ENCODE measurements at regions not wholly inside any gene's neighbourhood (a gene's known extent, or its start where the extent isn't known, plus 50 kb on each side); places are given as distances from the start of the nearest gene placed in this dataset.
"Not testable (repeated sequence)": the region's sequence is repeated elsewhere in the genome, so short reads cannot be mapped to it uniquely, and the experiment has no call there.

- not testable (repeated sequence) for H3K4me3 Mint-ChIP-seq; H3K9me3 ChIP-seq (ENCODE audit: control insufficient read depth in 2 of 2, low read length in 2 of 2); H3K9me3 Mint-ChIP-seq; DNase-seq; H3K4me3 ChIP-seq (ENCODE audit: low read depth, low read length); H3K4me1 ChIP-seq (ENCODE audit: control insufficient read depth, insufficient read depth, low read length, poor library complexity, severe bottlenecking); H3K27me3 Mint-ChIP-seq; H3K36me3 ChIP-seq (ENCODE audit: control insufficient read depth, insufficient read depth, low read length); H3K27me3 ChIP-seq (ENCODE audit: control insufficient read depth, insufficient read depth, low read length); H3K4me1 Mint-ChIP-seq; H3K27ac ChIP-seq (ENCODE audit: insufficient read depth, low read length, poor library complexity, severe bottlenecking); ATAC-seq (ENCODE audit: low read depth in 2 of 2); H3K27ac Mint-ChIP-seq; H3K36me3 Mint-ChIP-seq
These were observed 175.1 kb downstream of the MEX3B start for GRCh38 chr15:81870746-81871106.

- DNase-seq; H3K4me3 ChIP-seq (ENCODE audit: low read depth, low read length); H3K4me3 Mint-ChIP-seq; H3K27me3 Mint-ChIP-seq; ATAC-seq (ENCODE audit: low read depth in 2 of 2); H3K4me1 ChIP-seq (ENCODE audit: control insufficient read depth, insufficient read depth, low read length, poor library complexity, severe bottlenecking); H3K36me3 ChIP-seq (ENCODE audit: control insufficient read depth, insufficient read depth, low read length); H3K27ac Mint-ChIP-seq; H3K4me1 Mint-ChIP-seq; H3K27ac ChIP-seq (ENCODE audit: insufficient read depth, low read length, poor library complexity, severe bottlenecking); H3K36me3 Mint-ChIP-seq; H3K9me3 Mint-ChIP-seq; H3K27me3 ChIP-seq (ENCODE audit: control insufficient read depth, insufficient read depth, low read length); H3K9me3 ChIP-seq (ENCODE audit: control insufficient read depth in 2 of 2, low read length in 2 of 2): not testable (repeated sequence)
These were observed 175.6 kb downstream of the MEX3B start for GRCh38 chr15:81870062-81870745.

GRCh38 chr15:81869161-81869954 is 176.5 kb downstream of the MEX3B start:
- H3K27ac Mint-ChIP-seq, result no peak overlapping the region
- no peak overlapping the region for H3K27ac ChIP-seq (ENCODE audit: insufficient read depth, low read length, poor library complexity, severe bottlenecking)
- H3K4me1 Mint-ChIP-seq, result peaks cover 0 to 1% (median 0%) of the 10 kb centered on the region in 4 donors
- ATAC-seq (ENCODE audit: low read depth in 2 of 2) (no peak), DNase-seq (no peak)
- no peaks in the 10 kb centered on the region for H3K36me3 ChIP-seq (ENCODE audit: control insufficient read depth, insufficient read depth, low read length)
- no peaks in the 10 kb centered on the region for H3K27me3 Mint-ChIP-seq
- no peaks in the 10 kb centered on the region for H3K4me1 ChIP-seq (ENCODE audit: control insufficient read depth, insufficient read depth, low read length, poor library complexity, severe bottlenecking)
- no peak overlapping the region for H3K4me3 Mint-ChIP-seq
- H3K9me3 Mint-ChIP-seq, result peaks cover 0 to 3% (median 1%) of the 10 kb centered on the region in 7 donors
- H3K9me3 ChIP-seq (ENCODE audit: control insufficient read depth in 2 of 2, low read length in 2 of 2), result no peaks in the 10 kb centered on the region
- no peak overlapping the region for H3K4me3 ChIP-seq (ENCODE audit: low read depth, low read length)
- H3K27me3 ChIP-seq (ENCODE audit: control insufficient read depth, insufficient read depth, low read length), result no peaks in the 10 kb centered on the region
- no peaks in the 10 kb centered on the region for H3K36me3 Mint-ChIP-seq

- no peak overlapping the region for H3K4me3 Mint-ChIP-seq
- Histone ChIP-seq H3K27ac (ENCODE audit: insufficient read depth, low read length, poor library complexity, severe bottlenecking) (no peak overlapping the region), H3K36me3 (ENCODE audit: control insufficient read depth, insufficient read depth, low read length) (no peaks in the 10 kb centered on the region), H3K4me3 (ENCODE audit: low read depth, low read length) (no peak overlapping the region), H3K9me3 (ENCODE audit: control insufficient read depth in 2 of 2, low read length in 2 of 2) (no peaks in the 10 kb centered on the region), H3K4me1 (ENCODE audit: control insufficient read depth, insufficient read depth, low read length, poor library complexity, severe bottlenecking) (no peaks in the 10 kb centered on the region), H3K27me3 (ENCODE audit: control insufficient read depth, insufficient read depth, low read length) (no peaks in the 10 kb centered on the region)
- H3K36me3 Mint-ChIP-seq, result no peaks in the 10 kb centered on the region
- H3K4me1 Mint-ChIP-seq, result peaks cover 0 to 1% (median 0%) of the 10 kb centered on the region in 4 donors
- no peak overlapping the region for H3K27ac Mint-ChIP-seq
- H3K27me3 Mint-ChIP-seq, result no peaks in the 10 kb centered on the region
- peaks cover 0 to 3% (median 2%) of the 10 kb centered on the region in 7 donors for H3K9me3 Mint-ChIP-seq
- ATAC-seq (ENCODE audit: low read depth in 2 of 2), result no peak
- no peak for DNase-seq
These were observed 179.8 kb downstream of the MEX3B start for GRCh38 chr15:81865850-81866537.

- Histone ChIP-seq H3K4me3 (ENCODE audit: low read depth, low read length) (no peak overlapping the region), H3K4me1 (ENCODE audit: control insufficient read depth, insufficient read depth, low read length, poor library complexity, severe bottlenecking) (no peaks in the 10 kb centered on the region), H3K9me3 (ENCODE audit: control insufficient read depth in 2 of 2, low read length in 2 of 2) (no peaks in the 10 kb centered on the region), H3K27ac (ENCODE audit: insufficient read depth, low read length, poor library complexity, severe bottlenecking) (no peak overlapping the region), H3K27me3 (ENCODE audit: control insufficient read depth, insufficient read depth, low read length) (no peaks in the 10 kb centered on the region), H3K36me3 (ENCODE audit: control insufficient read depth, insufficient read depth, low read length) (no peaks in the 10 kb centered on the region)
- Mint-ChIP-seq H3K4me1 (peaks cover 0 to 1% (median 0%) of the 10 kb centered on the region in 4 donors), H3K4me3 (no peak overlapping the region), H3K27ac (no peak overlapping the region), H3K27me3 (no peaks in the 10 kb centered on the region), H3K9me3 (peaks cover 0 to 3% (median 0%) of the 10 kb centered on the region in 7 donors), H3K36me3 (no peaks in the 10 kb centered on the region)
- ATAC-seq (ENCODE audit: low read depth in 2 of 2) (no peak), DNase-seq (no peak)
These were observed 182.7 kb downstream of the MEX3B start for GRCh38 chr15:81863162-81863561.

GRCh38 chr15:81859737-81860516 is 185.9 kb downstream of the MEX3B start:
- ATAC-seq (ENCODE audit: low read depth in 2 of 2), result no peak
- DNase-seq, result no peak
- Histone ChIP-seq H3K27me3 (ENCODE audit: control insufficient read depth, insufficient read depth, low read length) (no peaks in the 10 kb centered on the region), H3K36me3 (ENCODE audit: control insufficient read depth, insufficient read depth, low read length) (no peaks in the 10 kb centered on the region), H3K27ac (ENCODE audit: insufficient read depth, low read length, poor library complexity, severe bottlenecking) (no peak overlapping the region), H3K4me1 (ENCODE audit: control insufficient read depth, insufficient read depth, low read length, poor library complexity, severe bottlenecking) (no peaks in the 10 kb centered on the region), H3K4me3 (ENCODE audit: low read depth, low read length) (no peak overlapping the region), H3K9me3 (ENCODE audit: control insufficient read depth in 2 of 2, low read length in 2 of 2) (no peaks in the 10 kb centered on the region)
- Mint-ChIP-seq H3K4me3 (no peak overlapping the region), H3K27me3 (no peaks in the 10 kb centered on the region), H3K4me1 (no peaks in the 10 kb centered on the region), H3K27ac (peak overlapping the region in 1 of 3 donors; percentile 54), H3K36me3 (no peaks in the 10 kb centered on the region), H3K9me3 (peaks cover 0 to 4% (median 2%) of the 10 kb centered on the region in 7 donors)

- no peaks in the 10 kb centered on the region for H3K4me1 Mint-ChIP-seq
- H3K9me3 ChIP-seq (ENCODE audit: control insufficient read depth in 2 of 2, low read length in 2 of 2), result no peaks in the 10 kb centered on the region
- H3K9me3 Mint-ChIP-seq, result peaks cover 0 to 3% (median 2%) of the 10 kb centered on the region in 7 donors
- ATAC-seq (ENCODE audit: low read depth in 2 of 2), result no peak
- H3K4me1 ChIP-seq (ENCODE audit: control insufficient read depth, insufficient read depth, low read length, poor library complexity, severe bottlenecking), result no peaks in the 10 kb centered on the region
- H3K27ac ChIP-seq (ENCODE audit: insufficient read depth, low read length, poor library complexity, severe bottlenecking), result no peak overlapping the region
- no peaks in the 10 kb centered on the region for H3K27me3 ChIP-seq (ENCODE audit: control insufficient read depth, insufficient read depth, low read length)
- no peak overlapping the region for H3K4me3 Mint-ChIP-seq
- no peaks in the 10 kb centered on the region for H3K27me3 Mint-ChIP-seq
- H3K27ac Mint-ChIP-seq, result no peak overlapping the region
- DNase-seq, result no peak
- no peaks in the 10 kb centered on the region for H3K36me3 Mint-ChIP-seq
- no peaks in the 10 kb centered on the region for H3K36me3 ChIP-seq (ENCODE audit: control insufficient read depth, insufficient read depth, low read length)
- H3K4me3 ChIP-seq (ENCODE audit: low read depth, low read length), result no peak overlapping the region
These were observed 187.2 kb downstream of the MEX3B start for GRCh38 chr15:81858586-81858985.
